GM13977 (cell line): ENCODE measurements at regions not wholly inside any gene's neighbourhood (a gene's known extent, or its start where the extent isn't known, plus 50 kb on each side); places are given as distances from the start of the nearest gene placed in this dataset.
"Not testable (repeated sequence)": the region's sequence is repeated elsewhere in the genome, so short reads cannot be mapped to it uniquely, and the experiment has no call there.

Source experiments
- DNase-seq: peaks from one replicate; pipeline ENCODE4 v3.0.0; 2012; ENCODE audit warnings: low spot score
- in situ Hi-C: fragments of 300-500 bp; cut with MboI; formaldehyde crosslinking; loops from one replicate; pipeline ENCODE4 v1.12.0; 2022; ENCODE audit warnings: low sequenced_read_pairs, low pct_unique_long_range_greater_than_20kb, mixed read lengths, inconsistent platforms; ENCODE audit not compliant: unreplicated experiment
- TF ChIP-seq, protein P1 (sequence below): IDR thresholded peaks from 2 replicates; pipeline ENCODE4 v1.5.1; 2012; ENCODE audit warnings: mild to moderate bottlenecking, control low read depth; ENCODE audit not compliant: insufficient read depth; ENCODE audit errors: extremely low read depth, missing control alignments

- DNase-seq: no peak
- TF ChIP-seq, protein P1, sequence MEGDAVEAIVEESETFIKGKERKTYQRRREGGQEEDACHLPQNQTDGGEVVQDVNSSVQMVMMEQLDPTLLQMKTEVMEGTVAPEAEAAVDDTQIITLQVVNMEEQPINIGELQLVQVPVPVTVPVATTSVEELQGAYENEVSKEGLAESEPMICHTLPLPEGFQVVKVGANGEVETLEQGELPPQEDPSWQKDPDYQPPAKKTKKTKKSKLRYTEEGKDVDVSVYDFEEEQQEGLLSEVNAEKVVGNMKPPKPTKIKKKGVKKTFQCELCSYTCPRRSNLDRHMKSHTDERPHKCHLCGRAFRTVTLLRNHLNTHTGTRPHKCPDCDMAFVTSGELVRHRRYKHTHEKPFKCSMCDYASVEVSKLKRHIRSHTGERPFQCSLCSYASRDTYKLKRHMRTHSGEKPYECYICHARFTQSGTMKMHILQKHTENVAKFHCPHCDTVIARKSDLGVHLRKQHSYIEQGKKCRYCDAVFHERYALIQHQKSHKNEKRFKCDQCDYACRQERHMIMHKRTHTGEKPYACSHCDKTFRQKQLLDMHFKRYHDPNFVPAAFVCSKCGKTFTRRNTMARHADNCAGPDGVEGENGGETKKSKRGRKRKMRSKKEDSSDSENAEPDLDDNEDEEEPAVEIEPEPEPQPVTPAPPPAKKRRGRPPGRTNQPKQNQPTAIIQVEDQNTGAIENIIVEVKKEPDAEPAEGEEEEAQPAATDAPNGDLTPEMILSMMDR: no peak
- in situ Hi-C loops: no loop called here
Observed at GRCh38 chr19:23597661-23598060, 89.4 kb downstream of the ZNF675 start.

DNA sequence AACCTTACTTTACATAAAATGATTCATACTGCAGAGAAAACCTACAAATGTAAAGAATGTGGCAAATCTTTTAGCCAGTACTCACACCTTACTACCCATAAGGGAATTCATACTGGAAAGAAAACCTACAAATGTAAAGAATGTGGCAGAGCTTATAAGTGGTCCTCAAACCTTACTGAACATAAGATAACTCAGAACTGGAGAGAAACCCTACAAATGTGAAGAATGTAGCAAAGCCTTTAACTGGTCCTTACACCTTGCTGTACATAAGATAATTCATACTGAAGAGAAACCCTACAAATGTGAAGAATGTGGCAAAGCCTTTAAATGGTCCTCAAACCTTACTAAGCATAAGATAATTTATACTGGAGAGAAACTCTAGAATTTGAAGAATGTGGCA, 90.1 kb downstream of the ZNF675 start:
- TF ChIP-seq, protein P1: no peak
- in situ Hi-C loops: no loop called here
- DNase-seq: no peak

- in situ Hi-C loops: not testable (repeated sequence)
Observed at GRCh38 chr19:23594311-23594710, 92.7 kb downstream of the ZNF675 start.

GRCh38 chr19:23587546-23587945, 99.5 kb downstream of the ZNF675 start:
- TF ChIP-seq, protein P1: no peak
- no peak for DNase-seq
- in situ Hi-C loops: no loop called here

More at GRCh38 chr19:23594311-23594710, 92.7 kb downstream of the ZNF675 start:
- not testable (repeated sequence) for DNase-seq

GRCh38 chr19:23577501-23577900, 109.5 kb downstream of the ZNF675 start:
- TF ChIP-seq, protein P1: no peak
- in situ Hi-C loops: no loop called here
- DNase-seq: no peak

- TF ChIP-seq, protein P1: no peak
- in situ Hi-C loops: no loop called here
- DNase-seq: no peak
Observed at GRCh38 chr19:23571175-23571574, 115.8 kb downstream of the ZNF675 start.

- in situ Hi-C loops, DNase-seq: not testable (repeated sequence)
Observed at GRCh38 chr19:23568116-23568515, 118.9 kb downstream of the ZNF675 start.

- no peak for DNase-seq
- TF ChIP-seq, protein P1: no peak
- in situ Hi-C loops: no loop called here
Observed at GRCh38 chr19:23565256-23565655, 121.8 kb downstream of the ZNF675 start.
